ENCODE measurements at regions not wholly inside any gene's neighbourhood (a gene's known extent, or its start where the extent isn't known, plus 50 kb on each side); places are given as distances from the start of the nearest gene placed in this dataset.

- Histone ChIP-seq H3K4ac (replicated peaks; ENCODE audit: insufficient read length, low read depth, low read length) (no peak overlapping the region), H2BK5ac (ENCODE audit: low read depth, low read length) (no peak overlapping the region), H3K4me3 (ENCODE audit: extremely low read depth in 1 of 4, insufficient read depth in 2 of 4, low read depth in 3 of 4, low read length in 4 of 4) (no peak overlapping the region), H4K5ac (ENCODE audit: insufficient read length, low read depth, low read length) (no peak overlapping the region), H2BK20ac (ENCODE audit: low read length) (no peak overlapping the region), H3K36me3 (ENCODE audit: control insufficient read depth in 2 of 4, insufficient read depth in 4 of 4, low read length in 3 of 4) (no peaks in the 10 kb centered on the region), H3K18ac (ENCODE audit: extremely low read depth, low read length) (no peak overlapping the region), H3K14ac (ENCODE audit: insufficient read length) (no peak overlapping the region), H3K79me2 (ENCODE audit: control insufficient read depth in 1 of 2, insufficient read depth in 2 of 2, low read length in 2 of 2) (no peaks in the 10 kb centered on the region), H3K4me2 (ENCODE audit: insufficient read depth in 1 of 2, low read depth in 2 of 2, low read length in 2 of 2) (no peak overlapping the region), H3K9me3 (ENCODE audit: insufficient read depth in 2 of 2, low read depth in 1 of 2, low read length in 1 of 2) (no peaks in the 10 kb centered on the region), H2BK12ac (ENCODE audit: low read depth, low read length) (no peak overlapping the region), H4K20me1 (replicated peaks in 1 of 2; ENCODE audit: control insufficient read depth in 1 of 2, insufficient read depth in 2 of 2, low read length in 2 of 2) (no peaks in the 10 kb centered on the region), H3K4me1 (replicated peaks in 1 of 4; ENCODE audit: control insufficient read depth in 3 of 4, insufficient read depth in 4 of 4, low read length in 3 of 4) (no peaks in the 10 kb centered on the region; a peak in 1 of 7 replicates), H3K79me1 (ENCODE audit: low read depth, low read length) (no peaks in the 10 kb centered on the region), H2BK15ac (ENCODE audit: low read length) (no peak overlapping the region), H2AFZ (ENCODE audit: low read length) (no peak overlapping the region), H2BK120ac (replicated peaks; ENCODE audit: low read depth, low read length) (no peak overlapping the region), H3K23me2 (ENCODE audit: low read depth, low read length) (0 out of 2 replicates have a peak, but pooled peaks cover 2% of the 10 kb centered on the region), H3K27ac (ENCODE audit: low read depth, low read length) (no peak overlapping the region), H4K91ac (replicated peaks; ENCODE audit: insufficient read length, low read length) (no peak overlapping the region), H3K9ac (replicated peaks in 1 of 4; ENCODE audit: extremely low read depth in 1 of 4, low read depth in 3 of 4, low read length in 3 of 4) (no peak overlapping the region), H3K23ac (ENCODE audit: insufficient read length) (no peak overlapping the region), H3K27me3 (replicated peaks in 1 of 4; ENCODE audit: control insufficient read depth in 3 of 4, extremely low read depth in 1 of 4, insufficient read depth in 3 of 4, low read length in 3 of 4) (peaks cover 0 to 2% (median 0%) of the 10 kb centered on the region in 4 experiments; a peak in 1 of 7 replicates), H3K56ac (replicated peaks; ENCODE audit: insufficient read length, low read depth, low read length) (no peak overlapping the region), H2AK5ac (ENCODE audit: low read depth, low read length) (no peak overlapping the region), H4K8ac (ENCODE audit: extremely low read depth, insufficient read depth, low read length) (no peak overlapping the region)
- ChIA-PET POLR2A (ENCODE audit: partially characterized antibody) (no interaction called here), CTCF (ENCODE audit: partially characterized antibody) (interaction anchor here (0.5 to 1.2 kb wide), 3 partner anchors 12 to 578 kb away, joined by 3 to 4 read pairs (median 3); no protein-coding TSS in a partner anchor)
- DNase-seq (ENCODE audit: low read depth in 1 of 2, low spot score in 2 of 2) (no peak), FAIRE-seq (no peak)
- 93% methylated on average over 23 of the region's 25 CpGs; no CpG with 5 or more reads in 1 of the 2 experiments for WGBS, 2 experiments (ENCODE audit: extremely low coverage in 1 of 2, insufficient coverage in 1 of 2, insufficient read length in 1 of 2, insufficient replicate concordance in 2 of 2, low coverage in 1 of 2, low lambda C conversion rate in 2 of 2, missing lambda C conversion rate in 1 of 2)
- TF ChIP-seq CEBPB (IDR thresholded peaks at IDR 0.05; ENCODE audit: low read depth, low read length), result no peak
- TF ChIP-seq EGR1 (IDR thresholded peaks at IDR 0.05; ENCODE audit: borderline replicate concordance, low read depth, low read length), result no peak
- TF ChIP-seq SUZ12 (IDR thresholded peaks at IDR 0.05; ENCODE audit: low read length), result no peak
- TF ChIP-seq SIX5 (IDR thresholded peaks at IDR 0.05; ENCODE audit: low read depth, low read length), result no peak
- TF ChIP-seq RNF2 (IDR thresholded peaks at IDR 0.05; ENCODE audit: borderline replicate concordance, low read depth, low read length, missing control alignments, poor library complexity, severe bottlenecking), result no peak
- no peak for TF ChIP-seq RBBP5 (IDR thresholded peaks at IDR 0.05; ENCODE audit: borderline replicate concordance, low read depth, low read length)
- no peak for TF ChIP-seq ATF3 (IDR thresholded peaks at IDR 0.05; ENCODE audit: insufficient read depth, low read depth, low read length)
- TF ChIP-seq BRCA1 (IDR thresholded peaks at IDR 0.05; ENCODE audit: low read depth, low read length), result no peak
- no peak for TF ChIP-seq BCL11A (IDR thresholded peaks at IDR 0.05; ENCODE audit: low read depth in 2 of 2, low read length in 2 of 2)
- TF ChIP-seq SP4 (IDR thresholded peaks at IDR 0.05; ENCODE audit: low read length), result no peak
Measured at GRCh38 chr2:240214790-240215675, 74.6 kb upstream of the OTOS start.

Data from H1 (cell line).